ENCODE measurements at regions not wholly inside any gene's neighbourhood (a gene's known extent, or its start where the extent isn't known, plus 50 kb on each side); places are given as distances from the start of the nearest gene placed in this dataset.

DNA sequence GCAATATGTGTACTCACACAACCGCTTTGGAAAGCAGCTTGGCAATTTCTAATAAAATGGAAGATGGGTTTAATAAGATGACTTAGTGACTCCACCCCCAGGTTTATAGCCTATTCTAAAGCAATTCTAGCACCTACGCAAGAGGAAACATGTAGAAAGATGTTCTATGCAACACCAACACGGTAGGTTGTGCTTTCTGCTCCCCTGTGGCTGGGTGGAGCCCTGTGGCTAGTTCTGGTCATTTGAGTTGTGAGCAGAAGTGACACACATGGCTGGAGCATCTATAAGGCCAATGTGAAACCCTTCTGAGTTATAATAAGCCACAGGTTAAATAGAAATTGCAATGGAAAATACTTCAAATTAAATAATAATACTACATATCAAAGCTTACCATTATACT lies 310.7 kb downstream of the CD83 start:
- H3K27ac ChIP-seq (ENCODE audit: low read length) = no peak overlapping the region
- no peaks in the 10 kb centered on the region for H3K27me3 ChIP-seq (replicated peaks; ENCODE audit: insufficient read depth, low read length)
- H3K79me2 ChIP-seq (ENCODE audit: low read length) = no peaks in the 10 kb centered on the region
- DNase-seq = no peak
- no peak overlapping the region for H3K9ac ChIP-seq (ENCODE audit: low read length)
- no peak overlapping the region for H3K4me2 ChIP-seq (ENCODE audit: low read depth, low read length)
- H3K36me3 ChIP-seq (replicated peaks; ENCODE audit: insufficient read depth, low read length) = no peaks in the 10 kb centered on the region
- no peak for TF ChIP-seq EZH2phosphoT487 (IDR thresholded peaks at IDR 0.05; ENCODE audit: low read length)
- H3K4me1 ChIP-seq (ENCODE audit: low read length) = no peaks in the 10 kb centered on the region
- no peaks in the 10 kb centered on the region for H3K9me2 ChIP-seq (replicated peaks; ENCODE audit: insufficient read depth, low read length)
- H3F3A ChIP-seq (ENCODE audit: insufficient read depth, low read length) = no peaks in the 10 kb centered on the region
- H3K4me3 ChIP-seq (ENCODE audit: low read length) = no peak overlapping the region
- no peaks in the 10 kb centered on the region for H4K20me1 ChIP-seq (ENCODE audit: insufficient read depth, low read length)
- H2AFZ ChIP-seq (ENCODE audit: low read length) = no peak overlapping the region
- no peaks in the 10 kb centered on the region for H3K9me3 ChIP-seq (replicated peaks; ENCODE audit: insufficient read depth, low read length)

DNA sequence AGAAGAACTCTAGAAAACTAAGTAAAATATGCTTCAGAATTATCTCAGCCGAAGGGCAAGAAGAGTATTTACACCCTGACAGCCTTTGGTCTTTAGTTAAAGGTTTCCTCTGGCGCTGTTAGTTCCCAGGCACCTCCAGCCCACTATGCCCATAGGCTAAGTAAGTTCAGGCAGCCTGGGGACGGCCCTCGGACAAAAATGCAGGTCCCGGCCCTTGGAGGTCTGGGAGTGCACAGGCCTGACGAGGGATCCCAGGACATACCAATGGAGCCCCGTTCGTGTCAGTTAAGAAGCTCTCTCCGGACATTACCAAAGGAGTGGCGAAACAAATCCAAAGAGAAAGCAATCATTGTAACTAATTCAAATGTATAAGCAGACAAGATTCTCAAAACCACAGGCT lies 311.8 kb downstream of the CD83 start:
- TF ChIP-seq EZH2phosphoT487 (IDR thresholded peaks at IDR 0.05; ENCODE audit: low read length) (no peak), EZH2 (optimal IDR thresholded peaks at IDR 0.05; ENCODE audit: low read depth, low read length) (no peak)
- Histone ChIP-seq H3K36me3 (replicated peaks; ENCODE audit: insufficient read depth, low read length) (no peaks in the 10 kb centered on the region), H4K20me1 (ENCODE audit: insufficient read depth, low read length) (no peaks in the 10 kb centered on the region), H3K9ac (ENCODE audit: low read length) (no peak overlapping the region), H3K27me3 (replicated peaks; ENCODE audit: insufficient read depth, low read length) (no peaks in the 10 kb centered on the region), H3K4me3 (ENCODE audit: low read length) (no peak overlapping the region), H2AFZ (ENCODE audit: low read length) (no peak overlapping the region), H3F3A (ENCODE audit: insufficient read depth, low read length) (no peaks in the 10 kb centered on the region), H3K9me3 (replicated peaks; ENCODE audit: insufficient read depth, low read length) (no peaks in the 10 kb centered on the region), H3K4me2 (ENCODE audit: low read depth, low read length) (no peak overlapping the region), H3K4me1 (ENCODE audit: low read length) (no peaks in the 10 kb centered on the region), H3K79me2 (ENCODE audit: low read length) (no peaks in the 10 kb centered on the region), H3K9me2 (replicated peaks; ENCODE audit: insufficient read depth, low read length) (no peaks in the 10 kb centered on the region), H3K27ac (ENCODE audit: low read length) (no peak overlapping the region)
- DNase-seq = no peak

- Histone ChIP-seq H3F3A (ENCODE audit: insufficient read depth, low read length) (no peaks in the 10 kb centered on the region), H3K9ac (ENCODE audit: low read length) (no peak overlapping the region), H2AFZ (ENCODE audit: low read length) (no peak overlapping the region), H4K20me1 (ENCODE audit: insufficient read depth, low read length) (no peaks in the 10 kb centered on the region), H3K27me3 (replicated peaks; ENCODE audit: insufficient read depth, low read length) (no peaks in the 10 kb centered on the region), H3K4me3 (ENCODE audit: low read length) (no peak overlapping the region), H3K36me3 (replicated peaks; ENCODE audit: insufficient read depth, low read length) (no peaks in the 10 kb centered on the region), H3K9me3 (replicated peaks; ENCODE audit: insufficient read depth, low read length) (no peaks in the 10 kb centered on the region), H3K4me1 (ENCODE audit: low read length) (no peaks in the 10 kb centered on the region), H3K4me2 (ENCODE audit: low read depth, low read length) (no peak overlapping the region), H3K9me2 (replicated peaks; ENCODE audit: insufficient read depth, low read length) (no peaks in the 10 kb centered on the region), H3K27ac (ENCODE audit: low read length) (no peak overlapping the region), H3K79me2 (ENCODE audit: low read length) (no peaks in the 10 kb centered on the region)
- TF ChIP-seq CTCF (IDR thresholded peaks at IDR 0.05; ENCODE audit: low read length) (no peak), EZH2phosphoT487 (IDR thresholded peaks at IDR 0.05; ENCODE audit: low read length) (no peak), EZH2 (optimal IDR thresholded peaks at IDR 0.05; ENCODE audit: low read depth, low read length) (no peak)
- DNase-seq = no peak
Measured at GRCh38 chr6:14430218-14430617, 312.6 kb downstream of the CD83 start.

DNA sequence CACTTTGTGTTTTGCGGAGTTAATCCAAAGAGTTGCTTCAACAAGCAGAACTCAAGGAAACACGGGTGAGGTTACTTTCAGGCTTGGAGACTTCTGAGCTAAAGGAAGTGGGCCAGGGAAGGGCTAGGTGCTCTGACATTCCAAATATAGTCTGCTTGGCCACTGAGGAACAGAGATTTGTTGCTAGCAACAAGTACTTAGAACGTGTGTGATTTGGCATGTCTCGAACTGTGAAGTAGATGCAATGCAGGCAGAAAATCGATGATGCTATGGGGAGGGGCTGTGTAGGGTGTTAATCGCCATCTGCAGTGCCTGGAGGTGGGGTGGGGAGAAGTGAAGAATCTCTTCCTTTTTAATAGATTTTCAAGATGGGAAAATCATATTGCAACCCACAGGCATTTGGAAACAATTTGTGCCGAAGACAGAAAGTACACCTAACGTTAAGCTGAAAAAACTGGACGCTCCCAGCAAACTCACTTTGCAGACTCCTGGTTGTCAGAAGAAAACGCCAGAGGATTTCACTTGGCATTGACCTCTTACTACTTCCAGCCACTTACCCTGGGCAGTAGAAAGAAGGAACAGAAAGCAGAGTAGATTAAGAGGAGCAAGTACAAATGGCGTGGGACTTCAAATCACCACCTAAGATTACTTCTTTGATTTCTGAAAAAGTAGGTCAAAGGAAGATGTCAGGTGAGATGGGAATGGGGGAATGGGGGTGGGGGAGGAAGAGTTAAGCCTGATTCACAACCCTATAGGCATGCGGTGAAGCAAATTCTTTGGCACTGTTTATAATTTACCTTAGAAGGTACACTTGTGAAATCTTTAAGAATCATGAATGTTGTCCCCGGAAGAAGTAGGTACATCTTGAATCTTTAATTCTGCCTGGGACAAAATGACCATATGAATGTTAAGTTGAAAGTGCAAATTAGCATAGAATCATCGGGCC lies 314.1 kb downstream of the CD83 start:
- Histone ChIP-seq H2AFZ (ENCODE audit: low read length) (no peak overlapping the region), H3K4me1 (ENCODE audit: low read length) (no peaks in the 10 kb centered on the region), H3K36me3 (replicated peaks; ENCODE audit: insufficient read depth, low read length) (no peaks in the 10 kb centered on the region), H3K9me2 (replicated peaks; ENCODE audit: insufficient read depth, low read length) (no peaks in the 10 kb centered on the region), H3K79me2 (ENCODE audit: low read length) (no peaks in the 10 kb centered on the region), H4K20me1 (ENCODE audit: insufficient read depth, low read length) (no peaks in the 10 kb centered on the region), H3K4me2 (ENCODE audit: low read depth, low read length) (no peak overlapping the region), H3K27ac (ENCODE audit: low read length) (no peak overlapping the region), H3K27me3 (replicated peaks; ENCODE audit: insufficient read depth, low read length) (no peaks in the 10 kb centered on the region), H3K4me3 (ENCODE audit: low read length) (no peak overlapping the region), H3K9me3 (replicated peaks; ENCODE audit: insufficient read depth, low read length) (no peaks in the 10 kb centered on the region), H3K9ac (ENCODE audit: low read length) (no peak overlapping the region), H3F3A (ENCODE audit: insufficient read depth, low read length) (no peaks in the 10 kb centered on the region)
- TF ChIP-seq EZH2 (optimal IDR thresholded peaks at IDR 0.05; ENCODE audit: low read depth, low read length) = no peak
- no peak for TF ChIP-seq CTCF (IDR thresholded peaks at IDR 0.05; ENCODE audit: low read length)
- TF ChIP-seq EZH2phosphoT487 (IDR thresholded peaks at IDR 0.05; ENCODE audit: low read length) = no peak
- DNase-seq = no peak

Measured in MM.1S (cell line).